H9 (cell line): ENCODE measurements at regions not wholly inside any gene's neighbourhood (a gene's known extent, or its start where the extent isn't known, plus 50 kb on each side); places are given as distances from the start of the nearest gene placed in this dataset.

Source experiments
- DNase-seq: peaks from one replicate; pipeline ENCODE4 v3.0.0-alpha.2; 2017
- H2AFZ ChIP-seq: one replicate; pipeline ENCODE4 v1.6.1; 2013; ENCODE audit warnings: mild to moderate bottlenecking, low read length, control low read depth, moderate library complexity
- H2AK5ac ChIP-seq: 2 replicates; pipeline ENCODE4 v1.6.1; 2013; ENCODE audit warnings: low read length, control low read depth, mixed read lengths; ENCODE audit not compliant: insufficient read length
- H2BK120ac ChIP-seq: one replicate; pipeline ENCODE4 v1.6.1; 2013; ENCODE audit warnings: low read depth, mild to moderate bottlenecking, low read length, control low read depth, inconsistent platforms; ENCODE audit not compliant: poor library complexity, severe bottlenecking
- H2BK12ac ChIP-seq: 2 replicates; pipeline ENCODE4 v1.6.1; 2013; ENCODE audit warnings: low read length, control low read depth, mixed read lengths, low read depth; ENCODE audit not compliant: insufficient read length
- H2BK15ac ChIP-seq: 2 replicates; pipeline ENCODE4 v1.6.1; 2013; ENCODE audit warnings: low read depth, low read length, control low read depth
- H2BK20ac ChIP-seq: one replicate; pipeline ENCODE4 v1.6.1; 2013; ENCODE audit warnings: low read depth, mild to moderate bottlenecking, low read length, control low read depth, inconsistent platforms; ENCODE audit not compliant: poor library complexity, severe bottlenecking
- H2BK5ac ChIP-seq: 2 replicates; pipeline ENCODE4 v1.6.1; 2013; ENCODE audit warnings: low read length, control low read depth, mixed read lengths; ENCODE audit not compliant: insufficient read length
- H3K14ac ChIP-seq: 2 replicates; pipeline ENCODE4 v1.6.1; 2013; ENCODE audit warnings: low read length, control low read depth; ENCODE audit not compliant: insufficient read depth
- H3K18ac ChIP-seq: 2 replicates; pipeline ENCODE4 v1.6.1; 2013; ENCODE audit warnings: low read depth, mild to moderate bottlenecking, mixed read lengths, low read length, control low read depth; ENCODE audit not compliant: insufficient read length
- H3K23ac ChIP-seq: 2 replicates; pipeline ENCODE4 v1.6.1; 2013; ENCODE audit warnings: low read length, control low read depth, mixed read lengths, low read depth; ENCODE audit not compliant: insufficient read length
- H3K23me2 ChIP-seq: 2 replicates; pipeline ENCODE4 v1.6.1; 2013; ENCODE audit warnings: low read depth, mild to moderate bottlenecking, mixed read lengths, low read length, control low read depth; ENCODE audit not compliant: insufficient read length, poor library complexity, severe bottlenecking
- H3K27ac ChIP-seq: 2 replicates; pipeline ENCODE4 v1.5.1; 2013; ENCODE audit warnings: low read length, control low read depth, mixed read lengths, low read depth; ENCODE audit not compliant: insufficient read length
- H3K27me3 ChIP-seq: 2 replicates; pipeline ENCODE4 v1.6.1; 2013; ENCODE audit warnings: low read length, control low read depth, inconsistent platforms; ENCODE audit not compliant: insufficient read depth
- H3K4ac ChIP-seq: 2 replicates; pipeline ENCODE4 v1.6.1; 2013; ENCODE audit warnings: low read depth, mild to moderate bottlenecking, control low read depth, inconsistent platforms, low read length, moderate library complexity
- H3K4me1 ChIP-seq: 2 replicates; pipeline ENCODE4 v1.6.1; 2013; ENCODE audit warnings: low read length, control low read depth, inconsistent platforms; ENCODE audit not compliant: insufficient read depth
- H3K4me2 ChIP-seq: 2 replicates; pipeline ENCODE4 v1.6.1; 2013; ENCODE audit warnings: low read length, control low read depth, mixed read lengths; ENCODE audit not compliant: insufficient read length, insufficient read depth
- H3K56ac ChIP-seq: 2 replicates; pipeline ENCODE4 v1.6.1; 2013; ENCODE audit warnings: low read depth, mild to moderate bottlenecking, mixed read lengths, low read length, control low read depth; ENCODE audit not compliant: insufficient read length
- H3K79me1 ChIP-seq: 2 replicates; pipeline ENCODE4 v1.6.1; 2013; ENCODE audit warnings: low read depth, mild to moderate bottlenecking, moderate library complexity, low read length, control low read depth, inconsistent platforms; ENCODE audit not compliant: insufficient read depth, poor library complexity, severe bottlenecking
- H3K79me2 ChIP-seq: 2 replicates; pipeline ENCODE4 v1.6.1; 2013; ENCODE audit warnings: low read length, control low read depth, inconsistent platforms; ENCODE audit not compliant: insufficient read depth
- H3K9ac ChIP-seq: 2 replicates; pipeline ENCODE4 v1.6.1; 2013; ENCODE audit warnings: low read length, control low read depth, mixed read lengths; ENCODE audit not compliant: insufficient read length; ENCODE audit errors: extremely low read depth
- H3K9me3 ChIP-seq: one replicate; pipeline ENCODE4 v1.6.1; 2013; ENCODE audit warnings: low read depth, low read length, inconsistent platforms; ENCODE audit not compliant: control insufficient read depth
- H3T11ph ChIP-seq: one replicate; pipeline ENCODE4 v1.6.1; 2013; ENCODE audit warnings: mild to moderate bottlenecking, low read length, control low read depth, inconsistent platforms
- H4K20me1 ChIP-seq: one replicate; pipeline ENCODE4 v1.6.1; 2013; ENCODE audit not compliant: control insufficient read depth, insufficient read length, insufficient read depth
- H4K5ac ChIP-seq: 2 replicates; pipeline ENCODE4 v1.6.1; 2013; ENCODE audit warnings: low read depth, mild to moderate bottlenecking, mixed read lengths, low read length, control low read depth; ENCODE audit not compliant: insufficient read length
- H4K8ac ChIP-seq: replicated peaks from 2 replicates; pipeline ENCODE4 v1.6.1; 2013; ENCODE audit warnings: low read length, control low read depth, mixed read lengths, low read depth; ENCODE audit not compliant: insufficient read length
- H4K91ac ChIP-seq: 2 replicates; pipeline ENCODE4 v1.6.1; 2013; ENCODE audit warnings: low read depth, mild to moderate bottlenecking, moderate library complexity, mixed read lengths, low read length, control low read depth; ENCODE audit not compliant: insufficient read length
- H3K27ac Mint-ChIP-seq, 3 experiments: 2 replicates in 2 of 3; 3 replicates in 1 of 3; pipeline ENCODE4 v1.8.0; 2020 to 2021; ENCODE audit warnings: mixed read lengths in 3 of 3, mild to moderate bottlenecking in 1 of 3, moderate library complexity in 1 of 3
- H3K27me3 Mint-ChIP-seq: 2 replicates; pipeline ENCODE4 v1.8.0; 2021; ENCODE audit warnings: low read depth, mild to moderate bottlenecking, moderate library complexity, mixed read lengths
- H3K36me3 Mint-ChIP-seq, 3 experiments: 2 replicates in 2 of 3; 3 replicates in 1 of 3; pipeline ENCODE4 v1.8.0; 2020 to 2021; ENCODE audit warnings: low read depth in 3 of 3, mixed read lengths in 3 of 3; ENCODE audit not compliant: insufficient read depth in 1 of 3
- H3K4me1 Mint-ChIP-seq, 2 experiments: 2 replicates each; pipeline ENCODE4 v1.8.0; 2020; ENCODE audit warnings: mixed read lengths in 2 of 2
- H3K4me3 Mint-ChIP-seq, 2 experiments: 2 replicates in 1 of 2; 3 replicates in 1 of 2; pipeline ENCODE4 v1.8.0; 2020 to 2021; ENCODE audit warnings: mild to moderate bottlenecking in 2 of 2, mixed read lengths in 2 of 2, moderate library complexity in 1 of 2
- H3K9me3 Mint-ChIP-seq, 2 experiments: 2 replicates in 1 of 2; 3 replicates in 1 of 2; pipeline ENCODE4 v1.8.0; 2020; ENCODE audit warnings: mild to moderate bottlenecking in 2 of 2, mixed read lengths in 2 of 2, moderate library complexity in 1 of 2
- WGBS: extraction: QIAGEN DNeasy Blood & Tissue Kit; methylation state at CpG from one replicate; pipeline ENCODE4 v1.1.7; 2013; ENCODE audit warnings: missing lambda C conversion rate, low lambda C conversion rate, mixed read lengths; ENCODE audit not compliant: insufficient read length; ENCODE audit errors: extremely low coverage; 5-methylcytosine and 5-hydroxymethylcytosine counted together
- TF ChIP-seq, protein P1 (sequence below): fragments of 200-600 bp; sonication (generic); conservative IDR thresholded peaks from 3 replicates; pipeline ENCODE4 v1.8.0; 2021; ENCODE audit warnings: antibody characterized with exemption, mild to moderate bottlenecking

DNA sequence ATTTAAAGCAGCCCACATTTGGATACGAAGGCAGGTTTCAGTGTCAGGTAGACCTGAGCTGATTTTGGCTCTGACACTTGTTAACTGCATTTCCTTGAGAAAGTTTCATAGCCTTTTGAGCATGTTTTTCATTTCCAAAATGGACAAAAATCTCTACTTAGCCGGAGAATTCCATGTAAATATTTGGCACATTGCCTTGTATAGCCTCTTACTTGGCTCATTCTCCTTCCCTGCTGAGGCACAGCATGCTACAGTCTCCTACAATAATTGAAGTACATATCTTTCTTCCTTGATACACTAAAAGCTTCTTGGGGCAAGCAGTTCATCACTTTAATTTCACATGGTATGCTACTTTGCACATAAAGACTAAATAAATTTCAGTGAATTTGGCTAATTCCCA is 772.2 kb upstream of the CHAC2 start:
- peaks cover 6 to 10% of the 10 kb centered on the region in 2 experiments; a peak in 3 of 4 replicates for H3K4me1 Mint-ChIP-seq
- Histone ChIP-seq H3K9me3 (no peaks in the 10 kb centered on the region), H4K91ac (no peak overlapping the region), H3K4me1 (no peaks in the 10 kb centered on the region), H4K20me1 (no peaks in the 10 kb centered on the region), H2AK5ac (no peak overlapping the region), H3K23ac (no peak overlapping the region), H3K4ac (no peak overlapping the region), H3T11ph (no peak overlapping the region), H2BK5ac (no peak overlapping the region), H3K4me2 (no peak overlapping the region), H3K56ac (no peak overlapping the region), H3K9ac (no peak overlapping the region), H2BK12ac (no peak overlapping the region), H3K14ac (no peak overlapping the region), H3K27me3 (no peaks in the 10 kb centered on the region), H2BK15ac (no peak overlapping the region), H3K18ac (no peak overlapping the region), H4K5ac (no peak overlapping the region), H4K8ac (no peak overlapping the region), H3K79me2 (no peaks in the 10 kb centered on the region), H2BK120ac (no peak overlapping the region), H3K23me2 (no peaks in the 10 kb centered on the region), H3K27ac (no peak overlapping the region), H2AFZ (no peak overlapping the region), H2BK20ac (no peak overlapping the region), H3K79me1 (no peaks in the 10 kb centered on the region)
- no CpG with 5 or more reads among the region's 2 CpGs for WGBS
- TF ChIP-seq, protein P1, sequence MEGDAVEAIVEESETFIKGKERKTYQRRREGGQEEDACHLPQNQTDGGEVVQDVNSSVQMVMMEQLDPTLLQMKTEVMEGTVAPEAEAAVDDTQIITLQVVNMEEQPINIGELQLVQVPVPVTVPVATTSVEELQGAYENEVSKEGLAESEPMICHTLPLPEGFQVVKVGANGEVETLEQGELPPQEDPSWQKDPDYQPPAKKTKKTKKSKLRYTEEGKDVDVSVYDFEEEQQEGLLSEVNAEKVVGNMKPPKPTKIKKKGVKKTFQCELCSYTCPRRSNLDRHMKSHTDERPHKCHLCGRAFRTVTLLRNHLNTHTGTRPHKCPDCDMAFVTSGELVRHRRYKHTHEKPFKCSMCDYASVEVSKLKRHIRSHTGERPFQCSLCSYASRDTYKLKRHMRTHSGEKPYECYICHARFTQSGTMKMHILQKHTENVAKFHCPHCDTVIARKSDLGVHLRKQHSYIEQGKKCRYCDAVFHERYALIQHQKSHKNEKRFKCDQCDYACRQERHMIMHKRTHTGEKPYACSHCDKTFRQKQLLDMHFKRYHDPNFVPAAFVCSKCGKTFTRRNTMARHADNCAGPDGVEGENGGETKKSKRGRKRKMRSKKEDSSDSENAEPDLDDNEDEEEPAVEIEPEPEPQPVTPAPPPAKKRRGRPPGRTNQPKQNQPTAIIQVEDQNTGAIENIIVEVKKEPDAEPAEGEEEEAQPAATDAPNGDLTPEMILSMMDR: no peak
- no peak overlapping the region for H3K4me3 Mint-ChIP-seq
- H3K27me3 Mint-ChIP-seq: no peaks in the 10 kb centered on the region
- peaks cover 3 to 12% (median 10%) of the 10 kb centered on the region in 3 experiments; a peak in 5 of 7 replicates for H3K36me3 Mint-ChIP-seq
- H3K27ac Mint-ChIP-seq: no peak overlapping the region
- DNase-seq: no peak
- H3K9me3 Mint-ChIP-seq: peaks cover 11 to 14% of the 10 kb centered on the region in 2 experiments
